ENCODE measurements at regions not wholly inside any gene's neighbourhood (a gene's known extent, or its start where the extent isn't known, plus 50 kb on each side); places are given as distances from the start of the nearest gene placed in this dataset.

GRCh38 chr7:47720907-47721244 lies 139.0 kb upstream of the TNS3 start:
- H3K4me1 ChIP-seq: peaks cover 18% of the 10 kb centered on the region
- no peaks in the 10 kb centered on the region for H3K9me3 ChIP-seq
- intact Hi-C loops (cut with micrococcal nuclease; ENCODE audit: unreplicated experiment): no loop called here
- TF ChIP-seq, protein P1, sequence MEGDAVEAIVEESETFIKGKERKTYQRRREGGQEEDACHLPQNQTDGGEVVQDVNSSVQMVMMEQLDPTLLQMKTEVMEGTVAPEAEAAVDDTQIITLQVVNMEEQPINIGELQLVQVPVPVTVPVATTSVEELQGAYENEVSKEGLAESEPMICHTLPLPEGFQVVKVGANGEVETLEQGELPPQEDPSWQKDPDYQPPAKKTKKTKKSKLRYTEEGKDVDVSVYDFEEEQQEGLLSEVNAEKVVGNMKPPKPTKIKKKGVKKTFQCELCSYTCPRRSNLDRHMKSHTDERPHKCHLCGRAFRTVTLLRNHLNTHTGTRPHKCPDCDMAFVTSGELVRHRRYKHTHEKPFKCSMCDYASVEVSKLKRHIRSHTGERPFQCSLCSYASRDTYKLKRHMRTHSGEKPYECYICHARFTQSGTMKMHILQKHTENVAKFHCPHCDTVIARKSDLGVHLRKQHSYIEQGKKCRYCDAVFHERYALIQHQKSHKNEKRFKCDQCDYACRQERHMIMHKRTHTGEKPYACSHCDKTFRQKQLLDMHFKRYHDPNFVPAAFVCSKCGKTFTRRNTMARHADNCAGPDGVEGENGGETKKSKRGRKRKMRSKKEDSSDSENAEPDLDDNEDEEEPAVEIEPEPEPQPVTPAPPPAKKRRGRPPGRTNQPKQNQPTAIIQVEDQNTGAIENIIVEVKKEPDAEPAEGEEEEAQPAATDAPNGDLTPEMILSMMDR (IDR thresholded peaks at IDR 0.05; ENCODE audit: insufficient read depth in 1 of 2, low read depth in 1 of 2, low read length in 1 of 2, severe bottlenecking in 1 of 2, unreplicated experiment in 1 of 2): no peak
- Mint-ChIP-seq H3K36me3 (ENCODE audit: insufficient read depth, unreplicated experiment) (peaks cover 6% of the 10 kb centered on the region), H3K27ac (ENCODE audit: unreplicated experiment) (no peak overlapping the region), H3K9me3 (ENCODE audit: unreplicated experiment) (peaks cover 7% of the 10 kb centered on the region), H3K4me1 (ENCODE audit: low read depth, unreplicated experiment) (peaks cover 35% of the 10 kb centered on the region), H3K27me3 (ENCODE audit: insufficient read depth, unreplicated experiment) (no peaks in the 10 kb centered on the region), H3K4me3 (ENCODE audit: unreplicated experiment) (no peak overlapping the region)
- BruUV-seq (replicated peaks): no TSS peak
- no peak overlapping the region for H3K4me3 ChIP-seq (ENCODE audit: low read depth, low read length)
- H3K27me3 ChIP-seq (replicated peaks; ENCODE audit: control insufficient read depth, insufficient read depth, low read length): no peaks in the 10 kb centered on the region
- ChIA-PET POLR2A (interaction anchor here (0.7 kb wide), 1 partner anchor 41 kb away, joined by 3 read pairs; no protein-coding TSS in a partner anchor), CTCF (no interaction called here)
- no peak for DNase-seq
- H3K36me3 ChIP-seq (ENCODE audit: control insufficient read depth, insufficient read depth, low read length): no peaks in the 10 kb centered on the region

DNA sequence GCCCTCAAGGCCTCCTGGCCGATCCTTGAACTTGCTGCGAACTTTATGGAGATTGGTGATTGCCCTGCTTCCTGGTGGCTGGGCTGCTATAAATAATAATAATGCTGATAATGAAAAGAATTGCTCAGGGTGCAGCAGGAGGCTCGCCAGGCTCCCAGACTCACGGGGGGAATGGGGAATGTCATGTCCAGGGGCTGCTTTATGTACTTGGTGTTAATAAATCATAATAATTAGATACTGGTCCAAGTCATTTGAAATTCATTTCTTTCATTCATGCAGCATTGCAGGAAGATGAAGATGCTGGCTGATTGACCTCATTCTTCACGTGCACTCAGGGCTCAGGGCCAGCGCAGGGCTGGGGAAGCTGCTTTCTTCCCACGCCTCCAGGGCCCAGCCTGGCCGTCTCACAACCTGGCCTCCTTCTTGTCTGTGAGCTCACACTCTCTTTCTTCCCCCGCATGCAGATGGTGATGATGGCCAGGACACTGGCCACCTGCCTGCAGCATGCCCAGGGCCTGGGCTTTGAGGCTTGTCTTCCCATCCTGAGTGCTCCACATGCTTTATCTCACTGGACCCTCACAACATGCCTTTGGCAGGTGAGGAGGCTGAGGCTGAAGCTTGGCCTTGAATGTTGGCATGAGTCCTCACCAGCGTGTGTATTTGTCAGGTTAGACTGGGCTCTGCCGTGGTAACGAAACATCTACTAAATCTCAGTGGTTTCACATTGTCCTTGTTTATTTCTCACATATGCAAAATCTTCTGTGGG lies 138.4 kb upstream of the TNS3 start:
- Histone ChIP-seq H3K27me3 (replicated peaks; ENCODE audit: control insufficient read depth, insufficient read depth, low read length) (no peaks in the 10 kb centered on the region), H3K9me3 (no peaks in the 10 kb centered on the region), H3K4me3 (ENCODE audit: low read depth, low read length) (no peak overlapping the region), H3K36me3 (ENCODE audit: control insufficient read depth, insufficient read depth, low read length) (no peaks in the 10 kb centered on the region), H3K4me1 (peaks cover 13% of the 10 kb centered on the region)
- BruUV-seq (replicated peaks): no TSS peak
- ChIA-PET CTCF (interaction anchor here (0.5 kb wide), 1 partner anchor 140 kb away, joined by 3 read pairs; no protein-coding TSS in a partner anchor), POLR2A (no interaction called here)
- H3K27me3 Mint-ChIP-seq (ENCODE audit: insufficient read depth, unreplicated experiment): no peaks in the 10 kb centered on the region
- intact Hi-C loops (cut with micrococcal nuclease; ENCODE audit: unreplicated experiment): no loop called here
- peaks cover 35% of the 10 kb centered on the region for H3K4me1 Mint-ChIP-seq (ENCODE audit: low read depth, unreplicated experiment)
- H3K36me3 Mint-ChIP-seq (ENCODE audit: insufficient read depth, unreplicated experiment): peaks cover 6% of the 10 kb centered on the region
- H3K27ac Mint-ChIP-seq (ENCODE audit: unreplicated experiment): no peak overlapping the region
- H3K4me3 Mint-ChIP-seq (ENCODE audit: unreplicated experiment): no peak overlapping the region
- H3K9me3 Mint-ChIP-seq (ENCODE audit: unreplicated experiment): peaks cover 7% of the 10 kb centered on the region
- no peak for DNase-seq
- TF ChIP-seq, protein P1 (IDR thresholded peaks at IDR 0.05; ENCODE audit: insufficient read depth in 1 of 2, low read depth in 1 of 2, low read length in 1 of 2, severe bottlenecking in 1 of 2, unreplicated experiment in 1 of 2): no peak

DNA sequence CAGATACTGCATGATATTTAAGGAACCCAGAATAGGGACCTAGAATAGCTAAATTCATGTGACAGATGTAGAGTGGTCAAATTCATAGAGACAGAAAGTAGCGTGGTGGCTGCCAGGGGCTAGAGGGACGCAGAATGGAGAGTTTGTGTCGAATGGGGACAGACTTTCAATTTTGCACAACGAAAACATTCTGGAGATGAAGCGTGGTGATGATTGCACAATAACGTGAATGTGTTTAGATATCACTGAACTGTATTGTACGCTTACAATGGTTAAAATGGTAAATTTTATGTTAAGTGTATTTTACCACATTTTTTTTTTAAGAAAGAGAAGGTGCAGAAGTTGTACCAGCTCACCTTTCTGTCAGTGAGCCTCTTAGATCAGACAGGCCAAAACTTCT lies 137.8 kb upstream of the TNS3 start:
- intact Hi-C loops (cut with micrococcal nuclease; ENCODE audit: unreplicated experiment): no loop called here

More for the DNA sequence above, 137.8 kb upstream of the TNS3 start:
- Mint-ChIP-seq H3K4me3 (ENCODE audit: unreplicated experiment) (no peak overlapping the region), H3K36me3 (ENCODE audit: insufficient read depth, unreplicated experiment) (peaks cover 6% of the 10 kb centered on the region), H3K4me1 (ENCODE audit: low read depth, unreplicated experiment) (peaks cover 29% of the 10 kb centered on the region), H3K27ac (ENCODE audit: unreplicated experiment) (no peak overlapping the region), H3K27me3 (ENCODE audit: insufficient read depth, unreplicated experiment) (no peaks in the 10 kb centered on the region), H3K9me3 (ENCODE audit: unreplicated experiment) (peaks cover 7% of the 10 kb centered on the region)
- BruUV-seq (replicated peaks): no TSS peak
- ChIA-PET POLR2A (no interaction called here), CTCF (no interaction called here)
- Histone ChIP-seq H3K4me1 (peaks cover 6% of the 10 kb centered on the region), H3K27me3 (replicated peaks; ENCODE audit: control insufficient read depth, insufficient read depth, low read length) (no peaks in the 10 kb centered on the region), H3K36me3 (ENCODE audit: control insufficient read depth, insufficient read depth, low read length) (no peaks in the 10 kb centered on the region), H3K9me3 (no peaks in the 10 kb centered on the region), H3K4me3 (ENCODE audit: low read depth, low read length) (no peak overlapping the region)
- no peak for DNase-seq
- TF ChIP-seq, protein P1 (IDR thresholded peaks at IDR 0.05; ENCODE audit: insufficient read depth in 1 of 2, low read depth in 1 of 2, low read length in 1 of 2, severe bottlenecking in 1 of 2, unreplicated experiment in 1 of 2): no peak
